Right lobe of liver (tissue), 4 donors: ENCODE measurements at regions not wholly inside any gene's neighbourhood (a gene's known extent, or its start where the extent isn't known, plus 50 kb on each side); places are given as distances from the start of the nearest gene placed in this dataset.

ENCODE experiments used
- CTCF ChIP-seq, 4 donors: fragments of 200-600 bp in 3 of 4; fragments of 450-650 bp in 1 of 4; IDR thresholded peaks; one replicate each; pipeline versions ENCODE4 v1.5.1 to v1.8.0; 2016 to 2022; ENCODE audit warnings: antibody characterized with exemption in 4 of 4, mild to moderate bottlenecking in 2 of 4
- POLR2A ChIP-seq: fragments of 450-650 bp; IDR thresholded peaks from one replicate; pipeline ENCODE4 v1.6.1; 2017; ENCODE audit warnings: antibody characterized with exemption, mild to moderate bottlenecking
- donor health status: DM: no; HTN: no; CAD: no.
- donor health status: DM: no; HTN: no; CAD: no.
- donor health status: DM: no; HTN: yes; CAD: no.

DNA sequence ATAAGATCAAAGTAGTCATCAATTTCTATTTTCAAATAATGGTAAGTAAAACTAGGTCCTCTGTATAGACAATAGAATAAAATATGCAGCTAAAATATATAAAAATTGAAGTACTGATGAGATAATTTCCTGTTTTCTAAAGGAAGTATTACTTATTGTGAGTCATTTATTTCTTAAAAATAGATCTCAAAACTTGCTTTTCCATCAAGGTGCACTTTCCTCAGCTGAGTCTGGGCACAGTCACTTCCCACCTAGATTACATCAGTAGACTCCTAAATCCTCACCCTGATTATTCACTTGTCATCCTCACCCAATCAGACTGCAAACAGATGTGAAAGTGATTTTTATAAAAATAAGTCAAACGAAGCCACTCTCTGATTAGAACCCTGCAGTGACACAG lies 211.5 kb downstream of the POM121L12 start:
- no peak for TF ChIP-seq CTCF (IDR thresholded peaks at IDR 0.05)
- TF ChIP-seq POLR2A = no peak
